Activated B cell treated with CpG ODN at 0.5 μM for 24 hours (primary cell): ENCODE measurements at regions not wholly inside any gene's neighbourhood (a gene's known extent, or its start where the extent isn't known, plus 50 kb on each side); places are given as distances from the start of the nearest gene placed in this dataset.

ENCODE experiments used
- ATAC-seq: fragments of 200-7000 bp; cut with Tn5 transposase; one replicate; pipeline ENCODE4 v1.10.0; 2021; ENCODE audit warnings: low read depth, mild to moderate bottlenecking, moderate library complexity
- CTCF ChIA-PET: fragments of 350-600 bp; sonication (Branson Sonifier 250); formaldehyde crosslinking; loops from one replicate; lab custom pipeline; 2021; ENCODE audit warnings: antibody characterized with exemption; lab: Charles Lee
- POLR2A ChIA-PET: fragments of 350-600 bp; sonication (Branson Sonifier 250); formaldehyde crosslinking; loops from one replicate; lab custom pipeline; 2021; ENCODE audit warnings: antibody characterized with exemption; lab: Charles Lee
- DNase-seq: peaks from one replicate; pipeline ENCODE4 v3.0.0; 2022
- H3K27ac Mint-ChIP-seq: one replicate; pipeline ENCODE4 v1.8.0; 2020; ENCODE audit warnings: mixed read lengths
- H3K27me3 Mint-ChIP-seq: one replicate; pipeline ENCODE4 v1.8.0; 2021; ENCODE audit warnings: mixed read lengths
- H3K36me3 Mint-ChIP-seq: one replicate; pipeline ENCODE4 v1.8.0; 2021; ENCODE audit warnings: low read depth, mixed read lengths
- H3K4me1 Mint-ChIP-seq: one replicate; pipeline ENCODE4 v1.8.0; 2021; ENCODE audit warnings: mixed read lengths
- H3K4me3 Mint-ChIP-seq: one replicate; pipeline ENCODE4 v1.8.0; 2020; ENCODE audit warnings: mild to moderate bottlenecking, mixed read lengths
- H3K9me3 Mint-ChIP-seq: one replicate; pipeline ENCODE4 v1.8.0; 2020; ENCODE audit warnings: mixed read lengths
- intact Hi-C: fragments of 100-400 bp; cut with micrococcal nuclease; formaldehyde crosslinking; loops from one replicate; pipeline ENCODE4 v1.15.1; 2024
- TF ChIP-seq, protein P1 (sequence below): fragments of 200-600 bp; IDR thresholded peaks from one replicate; pipeline ENCODE4 v1.8.0; 2022; ENCODE audit warnings: antibody characterized with exemption, mild to moderate bottlenecking

DNA sequence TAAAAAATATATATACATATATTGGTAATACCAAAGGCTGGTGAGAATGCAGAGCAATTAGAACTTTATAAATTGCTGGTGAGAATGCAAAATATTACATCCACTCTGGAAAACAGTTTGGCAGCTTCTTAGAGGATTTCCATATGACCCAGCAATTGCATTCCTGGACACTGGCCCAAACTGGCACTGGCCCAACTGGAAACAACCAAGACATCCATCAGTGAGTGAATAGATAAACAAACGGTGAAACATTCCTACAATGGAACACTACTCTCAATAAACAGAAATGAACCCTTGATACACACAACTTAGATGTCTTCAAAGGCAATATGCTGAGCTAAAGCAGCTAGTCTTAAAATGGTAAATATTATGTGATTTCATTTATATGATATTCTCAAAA, 524.2 kb downstream of the IQCM start:
- Mint-ChIP-seq H3K27me3 (no peaks in the 10 kb centered on the region), H3K9me3 (peaks cover 2% of the 10 kb centered on the region), H3K4me3 (no peak overlapping the region), H3K36me3 (no peaks in the 10 kb centered on the region), H3K27ac (no peak overlapping the region), H3K4me1 (no peaks in the 10 kb centered on the region)
- ChIA-PET POLR2A (no interaction called here), CTCF (no interaction called here)
- DNase-seq (no peak), ATAC-seq (no peak)
- TF ChIP-seq, protein P1, sequence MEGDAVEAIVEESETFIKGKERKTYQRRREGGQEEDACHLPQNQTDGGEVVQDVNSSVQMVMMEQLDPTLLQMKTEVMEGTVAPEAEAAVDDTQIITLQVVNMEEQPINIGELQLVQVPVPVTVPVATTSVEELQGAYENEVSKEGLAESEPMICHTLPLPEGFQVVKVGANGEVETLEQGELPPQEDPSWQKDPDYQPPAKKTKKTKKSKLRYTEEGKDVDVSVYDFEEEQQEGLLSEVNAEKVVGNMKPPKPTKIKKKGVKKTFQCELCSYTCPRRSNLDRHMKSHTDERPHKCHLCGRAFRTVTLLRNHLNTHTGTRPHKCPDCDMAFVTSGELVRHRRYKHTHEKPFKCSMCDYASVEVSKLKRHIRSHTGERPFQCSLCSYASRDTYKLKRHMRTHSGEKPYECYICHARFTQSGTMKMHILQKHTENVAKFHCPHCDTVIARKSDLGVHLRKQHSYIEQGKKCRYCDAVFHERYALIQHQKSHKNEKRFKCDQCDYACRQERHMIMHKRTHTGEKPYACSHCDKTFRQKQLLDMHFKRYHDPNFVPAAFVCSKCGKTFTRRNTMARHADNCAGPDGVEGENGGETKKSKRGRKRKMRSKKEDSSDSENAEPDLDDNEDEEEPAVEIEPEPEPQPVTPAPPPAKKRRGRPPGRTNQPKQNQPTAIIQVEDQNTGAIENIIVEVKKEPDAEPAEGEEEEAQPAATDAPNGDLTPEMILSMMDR: no peak
- intact Hi-C loops: no loop called here

DNA sequence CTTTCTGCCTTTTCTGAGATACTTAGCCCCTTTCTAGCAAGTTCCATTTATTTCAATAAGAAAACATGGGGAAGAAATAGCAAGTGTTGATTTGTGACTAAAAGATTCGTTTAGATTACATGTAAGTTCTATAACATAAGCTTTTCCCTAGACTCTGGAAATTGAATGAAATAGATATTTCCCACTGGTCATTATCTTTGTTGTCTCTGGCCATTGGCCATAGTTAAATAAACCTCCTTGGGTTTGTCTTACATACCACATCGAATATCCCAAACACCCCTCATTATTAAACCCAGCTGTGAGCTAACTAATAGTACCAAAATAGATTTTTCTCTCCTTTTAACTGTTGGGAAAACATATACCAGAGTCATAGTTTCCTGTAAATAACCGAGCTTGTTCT, 534.8 kb downstream of the IQCM start:
- peaks cover 2% of the 10 kb centered on the region for H3K9me3 Mint-ChIP-seq
- no peak overlapping the region for H3K27ac Mint-ChIP-seq
- no peaks in the 10 kb centered on the region for H3K4me1 Mint-ChIP-seq
- intact Hi-C loops: no loop called here
- H3K27me3 Mint-ChIP-seq: no peaks in the 10 kb centered on the region
- TF ChIP-seq, protein P1: no peak
- H3K36me3 Mint-ChIP-seq: no peaks in the 10 kb centered on the region
- ATAC-seq: no peak
- ChIA-PET POLR2A (no interaction called here), CTCF (no interaction called here)
- no peak for DNase-seq
- H3K4me3 Mint-ChIP-seq: no peak overlapping the region

DNA sequence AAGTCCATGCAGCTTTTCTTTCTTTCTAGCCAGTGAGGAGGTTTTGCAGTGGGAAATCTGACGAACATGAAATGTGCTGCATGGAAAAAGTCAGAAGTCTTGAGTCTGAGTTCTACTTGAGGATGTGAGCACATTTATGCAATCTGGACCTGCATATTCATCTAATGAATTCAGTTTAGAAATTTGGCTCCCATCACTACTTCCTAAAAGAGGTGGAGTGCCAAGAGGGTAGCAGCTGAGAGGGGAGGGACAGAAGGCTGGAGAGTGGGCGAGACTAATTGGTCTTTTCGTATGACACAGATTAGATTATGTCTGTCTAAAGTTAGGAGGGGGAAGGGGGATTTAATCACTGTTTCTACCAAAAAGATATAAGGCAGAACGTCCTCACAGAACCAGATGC, 535.9 kb downstream of the IQCM start:
- no peak for ATAC-seq
- ChIA-PET CTCF (no interaction called here), POLR2A (no interaction called here)
- no peaks in the 10 kb centered on the region for H3K36me3 Mint-ChIP-seq
- H3K27me3 Mint-ChIP-seq: no peaks in the 10 kb centered on the region
- DNase-seq: no peak
- intact Hi-C loops: no loop called here
- peaks cover 4% of the 10 kb centered on the region for H3K9me3 Mint-ChIP-seq
- no peaks in the 10 kb centered on the region for H3K4me1 Mint-ChIP-seq
- TF ChIP-seq, protein P1: no peak
- no peak overlapping the region for H3K4me3 Mint-ChIP-seq
- H3K27ac Mint-ChIP-seq: no peak overlapping the region

DNA sequence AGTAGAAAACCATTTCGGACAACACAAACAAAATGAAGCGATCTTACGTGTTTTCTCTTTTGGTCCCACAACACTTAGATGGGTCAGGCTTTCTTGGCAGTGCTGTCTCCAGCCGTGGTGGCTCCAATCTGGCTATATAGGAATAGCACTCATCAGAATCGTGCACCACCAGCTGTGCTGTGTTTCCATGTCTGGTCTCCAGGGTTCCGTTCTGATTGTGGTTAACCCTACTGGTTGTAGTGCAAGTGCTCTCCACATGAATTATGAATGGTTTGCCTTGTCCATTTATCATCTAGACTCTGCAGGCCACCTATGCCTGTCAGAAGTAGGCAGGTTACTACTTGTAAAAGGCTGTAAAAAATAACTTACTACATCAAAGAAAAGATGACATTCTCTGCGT, 536.3 kb downstream of the IQCM start:
- ChIA-PET CTCF (no interaction called here), POLR2A (no interaction called here)
- intact Hi-C loops: no loop called here
- H3K27me3 Mint-ChIP-seq: no peaks in the 10 kb centered on the region
- peaks cover 4% of the 10 kb centered on the region for H3K9me3 Mint-ChIP-seq
- TF ChIP-seq, protein P1: no peak
- no peak overlapping the region for H3K4me3 Mint-ChIP-seq
- DNase-seq: no peak
- ATAC-seq: no peak
- H3K27ac Mint-ChIP-seq: no peak overlapping the region
- H3K36me3 Mint-ChIP-seq: no peaks in the 10 kb centered on the region
- H3K4me1 Mint-ChIP-seq: no peaks in the 10 kb centered on the region

DNA sequence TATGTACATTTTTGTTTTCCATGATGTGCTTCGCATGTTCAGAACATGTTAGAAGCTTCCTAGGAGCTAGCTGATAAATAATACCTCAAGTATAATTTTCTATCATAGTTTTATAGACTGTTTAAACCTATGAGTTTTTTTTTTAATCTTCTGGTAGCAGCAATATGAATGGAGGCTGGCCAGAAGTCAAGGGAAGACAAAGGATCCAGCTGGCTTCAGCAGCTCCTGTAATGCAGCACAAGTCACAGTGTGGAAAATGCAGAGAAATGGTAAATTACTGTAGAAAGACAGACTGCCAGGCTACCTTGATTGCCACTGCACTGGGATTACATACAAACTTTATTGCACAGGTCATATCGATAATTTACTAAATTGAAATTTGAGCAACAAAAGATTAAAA, 537.9 kb downstream of the IQCM start:
- no peak overlapping the region for H3K27ac Mint-ChIP-seq
- TF ChIP-seq, protein P1: no peak
- no peak overlapping the region for H3K4me3 Mint-ChIP-seq
- ChIA-PET POLR2A (no interaction called here), CTCF (no interaction called here)
- H3K4me1 Mint-ChIP-seq: no peaks in the 10 kb centered on the region
- DNase-seq (no peak), ATAC-seq (no peak)
- intact Hi-C loops: no loop called here
- peaks cover 5% of the 10 kb centered on the region for H3K9me3 Mint-ChIP-seq
- no peaks in the 10 kb centered on the region for H3K27me3 Mint-ChIP-seq
- no peaks in the 10 kb centered on the region for H3K36me3 Mint-ChIP-seq
